Astrocyte of the cerebellum (primary cell): ENCODE measurements at regions not wholly inside any gene's neighbourhood (a gene's known extent, or its start where the extent isn't known, plus 50 kb on each side); places are given as distances from the start of the nearest gene placed in this dataset.

ENCODE experiments used
- DNase-seq: peaks from one replicate; pipeline ENCODE4 v3.0.0-alpha.2; 2011; ENCODE audit warnings: low read depth
- H3K4me3 ChIP-seq: 2 replicates; pipeline ENCODE4 v1.5.1; 2011; ENCODE audit warnings: mild to moderate bottlenecking, low read depth, low read length, moderate library complexity
- CTCF ChIP-seq: IDR thresholded peaks from 2 replicates; pipeline ENCODE4 v1.5.1; 2012; ENCODE audit warnings: low read length, low read depth, moderate library complexity, mild to moderate bottlenecking; ENCODE audit errors: missing control alignments
- in situ Hi-C: cut with HindIII; loops from 2 replicates; pipeline ENCODE4 v1.10.0; 2017; ENCODE audit warnings: low sequenced_read_pairs

- H3K4me3 ChIP-seq, result no peak overlapping the region
- TF ChIP-seq CTCF, result no peak
- no peak for DNase-seq
- in situ Hi-C loops, result no loop called here
These were observed 408.4 kb upstream of the ADAMTS9 start for GRCh38 chr3:65096110-65096745.

GRCh38 chr3:65094723-65095122 is 406.9 kb upstream of the ADAMTS9 start:
- no peak for DNase-seq
- in situ Hi-C loops, result no loop called here
- no peak for TF ChIP-seq CTCF
- H3K4me3 ChIP-seq, result no peak overlapping the region

GRCh38 chr3:65093641-65094040 is 405.8 kb upstream of the ADAMTS9 start:
- H3K4me3 ChIP-seq, result no peak overlapping the region
- in situ Hi-C loops, result no loop called here
- no peak for DNase-seq
- TF ChIP-seq CTCF, result no peak

GRCh38 chr3:65091565-65091964 is 403.8 kb upstream of the ADAMTS9 start:
- DNase-seq, result no peak
- no peak for TF ChIP-seq CTCF
- in situ Hi-C loops, result no loop called here
- H3K4me3 ChIP-seq, result no peak overlapping the region

- no peak for TF ChIP-seq CTCF
- H3K4me3 ChIP-seq, result no peak overlapping the region
- no peak for DNase-seq
- in situ Hi-C loops, result no loop called here
These were observed 395.4 kb upstream of the ADAMTS9 start for GRCh38 chr3:65083240-65083639.

GRCh38 chr3:65081536-65081935 is 393.7 kb upstream of the ADAMTS9 start:
- TF ChIP-seq CTCF, result no peak
- no peak for DNase-seq
- in situ Hi-C loops, result no loop called here
- H3K4me3 ChIP-seq, result no peak overlapping the region
